ENCODE measurements at regions not wholly inside any gene's neighbourhood (a gene's known extent, or its start where the extent isn't known, plus 50 kb on each side); places are given as distances from the start of the nearest gene placed in this dataset.
"Not testable (repeated sequence)": the region's sequence is repeated elsewhere in the genome, so short reads cannot be mapped to it uniquely, and the experiment has no call there.

GRCh38 chr5:57988813-57989212 lies 471.1 kb downstream of the PLK2 start:
- no peak for DNase-seq (ENCODE audit: low read depth in 2 of 3, low spot score in 2 of 3)

GRCh38 chr5:57987552-57987951 lies 472.3 kb downstream of the PLK2 start:
- no peak for DNase-seq (ENCODE audit: low read depth in 2 of 3, low spot score in 2 of 3)

GRCh38 chr5:57986761-57987341 lies 473.0 kb downstream of the PLK2 start:
- no peak for DNase-seq (ENCODE audit: low read depth in 2 of 3, low spot score in 2 of 3)

- DNase-seq (ENCODE audit: low read depth in 2 of 3, low spot score in 2 of 3): no peak
Observed at GRCh38 chr5:57983426-57983825, 476.5 kb downstream of the PLK2 start.

GRCh38 chr5:57979671-57980070 lies 480.2 kb downstream of the PLK2 start:
- no peak for DNase-seq (ENCODE audit: low read depth in 2 of 3, low spot score in 2 of 3)

GRCh38 chr5:57976506-57976905 lies 483.4 kb downstream of the PLK2 start:
- no peak for DNase-seq (ENCODE audit: low read depth in 2 of 3, low spot score in 2 of 3)

- DNase-seq (ENCODE audit: low read depth in 2 of 3, low spot score in 2 of 3): not testable (repeated sequence)
Observed at GRCh38 chr5:57972099-57972498, 487.8 kb downstream of the PLK2 start.

- no peak for DNase-seq (ENCODE audit: low read depth in 2 of 3, low spot score in 2 of 3)
Observed at GRCh38 chr5:57960569-57960968, 478.0 kb upstream of the ACTBL2 start.

- DNase-seq (ENCODE audit: low read depth in 2 of 3, low spot score in 2 of 3): peak in 2 of 3 donors; percentile 24 to 68
Observed at GRCh38 chr5:57956636-57957035, 474.0 kb upstream of the ACTBL2 start.

GRCh38 chr5:57955511-57955910 lies 472.9 kb upstream of the ACTBL2 start:
- peak in 2 of 3 donors; percentile 18 to 62 for DNase-seq (ENCODE audit: low read depth in 2 of 3, low spot score in 2 of 3)

- DNase-seq (ENCODE audit: low read depth in 2 of 3, low spot score in 2 of 3): peak in 1 of 3 donors; percentile 8
Observed at GRCh38 chr5:57953792-57954191, 471.2 kb upstream of the ACTBL2 start.

GRCh38 chr5:57950616-57951228 lies 468.1 kb upstream of the ACTBL2 start:
- DNase-seq (ENCODE audit: low read depth in 2 of 3, low spot score in 2 of 3): no peak

- no peak for DNase-seq (ENCODE audit: low read depth in 2 of 3, low spot score in 2 of 3)
Observed at GRCh38 chr5:57948091-57948490, 465.5 kb upstream of the ACTBL2 start.

- no peak for DNase-seq (ENCODE audit: low read depth in 2 of 3, low spot score in 2 of 3)
Observed at GRCh38 chr5:57947181-57947580, 464.6 kb upstream of the ACTBL2 start.

GRCh38 chr5:57940879-57941278 lies 458.3 kb upstream of the ACTBL2 start:
- no peak for DNase-seq (ENCODE audit: low read depth in 2 of 3, low spot score in 2 of 3)

- no peak for DNase-seq (ENCODE audit: low read depth in 2 of 3, low spot score in 2 of 3)
Observed at GRCh38 chr5:57940236-57940635, 457.6 kb upstream of the ACTBL2 start.

- DNase-seq (ENCODE audit: low read depth in 2 of 3, low spot score in 2 of 3): no peak
Observed at GRCh38 chr5:57939771-57940170, 457.2 kb upstream of the ACTBL2 start.

- no peak for DNase-seq (ENCODE audit: low read depth in 2 of 3, low spot score in 2 of 3)
Observed at GRCh38 chr5:57939335-57939734, 456.7 kb upstream of the ACTBL2 start.

- DNase-seq (ENCODE audit: low read depth in 2 of 3, low spot score in 2 of 3): no peak
Observed at GRCh38 chr5:57938174-57938557, 455.6 kb upstream of the ACTBL2 start.

- no peak for DNase-seq (ENCODE audit: low read depth in 2 of 3, low spot score in 2 of 3)
Observed at GRCh38 chr5:57937501-57938173, 455.0 kb upstream of the ACTBL2 start.

- DNase-seq (ENCODE audit: low read depth in 2 of 3, low spot score in 2 of 3): no peak
Observed at GRCh38 chr5:57937025-57937424, 454.4 kb upstream of the ACTBL2 start.

GRCh38 chr5:57932761-57933160 lies 450.1 kb upstream of the ACTBL2 start:
- no peak for DNase-seq (ENCODE audit: low read depth in 2 of 3, low spot score in 2 of 3)
